NCI-H1105 (cell line): ENCODE measurements at regions not wholly inside any gene's neighbourhood (a gene's known extent, or its start where the extent isn't known, plus 50 kb on each side); places are given as distances from the start of the nearest gene placed in this dataset.
"Not testable (repeated sequence)": the region's sequence is repeated elsewhere in the genome, so short reads cannot be mapped to it uniquely, and the experiment has no call there.

Experiments
- DNase-seq: peaks from one replicate; lab custom pipeline; 2025; lab: John Stamatoyannopoulos, UW

DNA sequence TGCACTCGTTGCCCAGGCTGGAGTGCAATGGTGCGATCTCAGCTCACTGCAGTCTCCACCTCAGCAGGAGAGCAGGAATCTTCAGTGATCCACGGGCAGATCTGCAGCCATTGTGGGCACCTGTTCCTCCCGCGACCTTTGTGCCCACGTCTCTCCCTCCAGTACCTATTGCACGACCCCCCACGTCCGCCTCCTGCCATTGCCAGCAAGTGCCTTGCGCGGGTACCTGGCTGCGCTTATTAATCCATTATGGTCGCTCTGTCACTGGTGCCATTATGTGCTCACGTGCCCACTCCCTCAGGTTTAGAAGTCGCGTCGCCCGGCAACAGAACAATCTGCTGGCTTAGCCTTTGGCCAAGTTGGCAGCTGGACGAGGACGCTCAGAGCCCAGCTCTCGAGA, 146.2 kb upstream of the C1QTNF3 start:
- not testable (repeated sequence) for DNase-seq

DNA sequence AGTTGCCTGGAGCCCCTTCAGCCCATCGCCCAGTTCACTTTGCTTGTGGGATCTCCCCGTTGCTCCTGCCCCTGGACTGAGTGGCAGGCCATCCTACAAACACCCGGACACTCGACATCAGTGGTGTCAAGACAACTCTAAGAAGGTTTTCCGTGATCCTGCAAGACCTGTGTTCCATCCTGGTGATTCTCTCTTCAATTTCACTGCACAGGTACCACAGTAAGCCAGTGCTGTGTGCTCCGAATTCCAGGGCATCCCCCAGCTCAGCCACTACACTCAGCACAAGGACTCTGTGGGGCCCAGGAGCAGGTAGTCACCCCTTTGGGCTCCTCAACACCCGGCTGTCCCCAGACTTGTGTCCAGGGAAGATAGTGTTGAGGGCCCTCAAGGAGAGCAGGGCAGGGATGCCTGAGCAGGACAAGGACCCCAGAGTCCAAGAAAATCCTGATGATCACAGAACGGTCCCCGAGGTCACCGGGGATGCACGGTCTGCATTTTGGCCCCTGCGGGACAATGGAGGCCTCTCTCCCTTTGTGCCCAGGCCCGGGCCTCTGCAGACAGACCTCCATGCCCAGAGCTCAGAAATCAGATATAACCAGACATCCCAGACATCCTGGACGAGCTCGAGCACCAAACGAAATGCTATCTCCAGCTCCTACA, 146.9 kb upstream of the C1QTNF3 start:
- not testable (repeated sequence) for DNase-seq

DNA sequence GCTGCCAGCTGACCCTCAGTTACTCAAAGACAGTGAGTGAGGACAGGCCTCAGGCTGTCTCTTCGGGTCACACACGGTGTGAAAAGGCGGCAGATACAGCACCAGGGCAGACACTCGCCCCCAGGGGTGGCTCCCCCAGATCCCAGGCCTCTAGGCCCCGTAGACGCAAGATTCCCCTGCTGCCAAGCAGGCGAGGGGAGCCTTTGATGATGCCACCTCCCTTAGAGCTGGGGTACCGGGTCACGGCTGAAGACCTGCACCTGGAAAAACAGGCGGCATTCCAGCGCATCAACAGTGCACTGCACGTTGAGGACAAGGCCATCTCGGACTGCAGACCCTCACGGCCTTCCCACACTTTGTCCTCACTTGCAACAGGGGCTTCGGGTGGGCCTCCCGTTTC, 147.5 kb upstream of the C1QTNF3 start:
- not testable (repeated sequence) for DNase-seq

DNA sequence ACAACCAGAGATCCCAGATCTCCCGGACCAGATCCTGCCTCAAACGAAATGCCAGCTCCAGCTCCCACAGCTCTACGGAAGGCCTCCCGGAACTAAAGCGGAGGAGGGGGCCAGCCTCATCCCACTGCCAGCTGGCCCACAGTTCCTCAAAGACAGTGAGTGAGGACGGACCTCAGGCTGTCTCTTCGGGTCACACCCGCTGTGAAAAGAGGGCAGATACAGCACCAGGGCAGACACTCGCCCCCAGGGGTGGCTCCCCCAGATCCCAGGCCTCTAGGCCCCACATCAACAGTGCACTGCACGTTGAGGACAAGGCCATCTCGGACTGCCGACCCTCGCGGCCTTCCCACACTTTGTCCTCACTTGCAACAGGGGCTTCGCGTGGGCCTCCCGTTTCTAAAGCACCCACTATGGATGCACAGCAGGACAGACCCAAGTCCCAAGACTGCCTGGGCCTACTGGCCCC, 148.3 kb upstream of the C1QTNF3 start:
- DNase-seq, result not testable (repeated sequence)

GRCh38 chr5:34192064-34192922, 149.3 kb upstream of the C1QTNF3 start:
- not testable (repeated sequence) for DNase-seq

- not testable (repeated sequence) for DNase-seq
These were observed 149.9 kb upstream of the C1QTNF3 start for GRCh38 chr5:34192923-34193262.

- not testable (repeated sequence) for DNase-seq
These were observed 150.3 kb upstream of the C1QTNF3 start for GRCh38 chr5:34193297-34193696.

DNA sequence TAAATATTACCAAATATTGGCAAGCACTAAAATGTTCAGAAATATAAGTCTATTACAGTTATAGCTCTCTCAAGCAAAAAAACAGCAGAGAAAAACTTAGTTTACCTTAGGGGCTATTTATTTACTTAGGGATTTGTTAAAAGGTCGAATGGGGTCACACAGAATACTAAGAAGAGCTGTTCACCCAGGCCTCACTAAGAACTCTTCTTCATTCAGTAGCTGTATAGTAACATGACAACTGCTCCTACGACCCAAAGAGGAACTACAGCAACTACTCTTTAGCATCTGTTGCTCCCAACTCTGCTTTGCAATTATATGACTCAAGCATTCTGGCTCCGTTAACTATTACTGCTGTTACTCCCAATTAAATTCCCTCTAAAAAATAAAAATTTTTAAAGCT, 150.8 kb upstream of the C1QTNF3 start:
- not testable (repeated sequence) for DNase-seq

DNA sequence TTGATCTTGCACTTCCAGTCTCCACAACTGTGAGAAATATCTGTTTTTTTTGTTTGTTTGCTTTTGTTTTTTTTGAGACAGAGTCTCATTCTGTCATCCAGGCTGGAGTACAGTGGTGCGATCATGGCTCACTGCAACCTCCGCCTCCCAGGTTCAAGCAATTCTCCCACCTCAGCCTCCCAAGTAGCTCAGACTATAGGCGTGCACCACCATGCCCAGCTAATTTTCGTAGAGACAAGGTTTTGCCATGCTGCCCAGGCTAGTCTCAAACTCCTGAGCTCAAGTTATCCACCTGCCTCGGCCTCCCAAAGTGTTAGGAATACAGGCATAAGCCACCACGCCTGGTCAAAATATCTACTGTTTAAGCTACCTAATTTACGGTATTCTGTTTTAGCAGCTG, 153.1 kb upstream of the C1QTNF3 start:
- not testable (repeated sequence) for DNase-seq

- not testable (repeated sequence) for DNase-seq
These were observed 162.3 kb upstream of the C1QTNF3 start for GRCh38 chr5:34205347-34205746.

DNA sequence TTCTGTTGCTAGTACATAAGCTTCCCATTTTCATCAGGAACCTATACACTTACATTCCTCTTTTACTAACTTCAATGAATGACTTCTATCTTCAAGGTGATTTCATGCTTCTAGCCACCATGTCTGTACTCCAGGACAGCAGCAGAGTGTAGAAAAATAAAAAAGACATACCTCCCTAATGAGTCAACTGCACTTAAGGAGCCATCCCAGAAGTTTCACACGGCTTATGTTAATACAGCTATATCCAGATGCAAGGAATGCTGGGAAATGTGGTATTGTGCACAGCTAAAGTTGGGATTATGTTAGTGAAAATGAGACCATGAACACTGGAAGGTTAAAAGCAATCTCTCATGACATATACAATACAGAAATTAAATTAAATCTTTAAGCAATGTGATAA, 174.4 kb upstream of the C1QTNF3 start:
- DNase-seq, result not testable (repeated sequence)

- not testable (repeated sequence) for DNase-seq
These were observed 178.5 kb upstream of the C1QTNF3 start for GRCh38 chr5:34221329-34222073.

GRCh38 chr5:34223158-34223557, 180.1 kb upstream of the C1QTNF3 start:
- DNase-seq, result not testable (repeated sequence)

DNA sequence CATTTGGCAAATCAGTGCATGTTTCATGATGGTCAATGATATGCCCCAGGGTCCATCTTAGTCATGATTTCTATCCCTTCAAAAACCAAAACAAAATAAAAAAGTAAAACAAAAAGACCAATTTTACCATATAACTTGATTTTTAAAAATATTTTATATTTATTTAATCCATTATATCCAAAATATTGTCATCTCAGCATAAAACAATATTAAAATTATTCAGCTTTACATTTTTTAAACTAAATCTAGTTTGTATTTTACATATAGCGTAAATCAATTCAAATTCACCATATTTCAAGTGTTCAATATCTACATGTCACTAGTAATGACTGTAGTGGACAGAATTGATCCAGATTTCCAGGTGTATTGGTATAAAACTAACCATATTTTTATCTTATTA, 187.4 kb upstream of the C1QTNF3 start:
- not testable (repeated sequence) for DNase-seq

- not testable (repeated sequence) for DNase-seq
These were observed 200.8 kb upstream of the C1QTNF3 start for GRCh38 chr5:34243802-34244201.

GRCh38 chr5:34244281-34245031, 201.4 kb upstream of the C1QTNF3 start:
- DNase-seq, result not testable (repeated sequence)

DNA sequence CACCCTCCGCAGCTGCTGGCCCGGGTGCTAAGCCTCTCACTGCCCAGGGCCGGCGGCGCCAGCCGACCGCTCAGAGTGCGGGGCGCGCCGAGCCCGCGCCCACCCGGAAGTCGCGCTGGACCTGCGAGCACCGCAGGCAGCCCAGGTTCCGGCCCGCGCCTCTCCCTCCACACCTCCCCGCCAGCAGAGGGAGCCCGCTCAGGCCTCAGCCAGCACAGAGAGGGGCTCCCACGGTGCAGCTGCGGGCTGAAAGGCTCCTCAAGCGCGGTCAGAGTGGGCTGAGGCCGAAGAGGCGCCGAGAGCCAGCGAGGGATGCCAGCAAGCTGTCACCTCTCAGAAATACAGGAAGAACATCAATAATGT, 202.0 kb upstream of the C1QTNF3 start:
- DNase-seq, result not testable (repeated sequence)

- DNase-seq, result peak; percentile 18
These were observed 202.8 kb upstream of the C1QTNF3 start for GRCh38 chr5:34245813-34246212.

- DNase-seq, result not testable (repeated sequence)
These were observed 215.6 kb upstream of the C1QTNF3 start for GRCh38 chr5:34258598-34258997.

DNA sequence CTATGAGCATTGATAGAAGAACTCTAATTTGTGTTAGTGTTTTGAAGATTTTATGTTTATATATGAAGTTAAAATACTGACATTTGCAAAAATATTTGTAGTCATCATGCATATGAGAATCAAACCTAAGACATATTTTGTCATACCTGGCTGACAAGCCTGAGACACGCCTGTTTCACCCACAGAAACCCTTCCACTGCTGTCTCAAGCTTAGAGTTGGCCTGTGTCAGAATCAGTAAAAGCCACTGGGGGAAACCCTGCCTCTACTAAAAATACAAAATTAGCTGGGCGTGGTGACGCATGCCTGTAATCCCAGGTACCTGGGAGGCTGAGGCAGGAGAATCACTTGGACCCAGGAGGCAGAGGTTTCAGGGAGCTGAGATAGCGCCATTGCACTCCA, 218.0 kb upstream of the C1QTNF3 start:
- not testable (repeated sequence) for DNase-seq

GRCh38 chr5:34266151-34266550, 223.1 kb upstream of the C1QTNF3 start:
- DNase-seq, result not testable (repeated sequence)

DNA sequence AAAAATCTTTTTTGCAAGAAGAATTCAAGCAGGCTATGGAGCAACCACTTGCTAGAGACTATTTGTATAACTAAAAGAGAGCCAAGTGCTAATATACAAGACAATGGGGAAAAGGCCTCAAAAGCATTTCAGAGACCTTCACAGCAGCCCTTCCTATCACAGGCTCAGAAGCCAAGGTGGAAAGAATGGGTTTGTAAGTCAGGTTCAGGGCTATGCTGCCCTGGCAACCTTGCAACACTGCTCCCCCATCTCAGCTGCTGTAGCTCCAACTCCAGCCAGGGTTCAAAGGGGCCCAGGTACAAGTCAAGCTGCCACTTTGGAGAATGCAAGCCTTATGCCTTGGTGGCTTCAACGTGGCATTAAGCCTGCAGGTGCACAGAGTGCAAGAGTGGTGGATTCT, 253.7 kb upstream of the C1QTNF3 start:
- DNase-seq, result not testable (repeated sequence)
